Brain microvascular endothelial cell (primary cell): ENCODE measurements at regions not wholly inside any gene's neighbourhood (a gene's known extent, or its start where the extent isn't known, plus 50 kb on each side); places are given as distances from the start of the nearest gene placed in this dataset.

Experiments used
- DNase-seq: peaks from one replicate; pipeline ENCODE4 v3.0.0-alpha.2; 2020
- H3K27ac ChIP-seq: fragments of 250-450 bp; sonication (Bioruptor Pico); 2 replicates; pipeline ENCODE4 v1.5.1; 2020; ENCODE audit warnings: mild to moderate bottlenecking, moderate library complexity
- H3K27me3 ChIP-seq: fragments of 250-450 bp; sonication (Bioruptor Pico); replicated peaks from 2 replicates; pipeline ENCODE4 v1.5.1; 2020; ENCODE audit warnings: mild to moderate bottlenecking
- H3K36me3 ChIP-seq: fragments of 250-450 bp; sonication (Bioruptor Pico); replicated peaks from 2 replicates; pipeline ENCODE4 v1.5.1; 2020; ENCODE audit warnings: mild to moderate bottlenecking
- H3K4me3 ChIP-seq: 2 replicates; pipeline ENCODE4 v1.5.1; 2011; ENCODE audit warnings: low read depth, mild to moderate bottlenecking, control low read depth, low read length, moderate library complexity
- in situ Hi-C: cut with HindIII; loops from 2 replicates; pipeline ENCODE4 v1.10.0; 2017; ENCODE audit warnings: low sequenced_read_pairs, low pct_ligation_motif_present
- TF ChIP-seq, protein P1 (sequence below): IDR thresholded peaks from 2 replicates; pipeline ENCODE4 v1.5.1; 2011; ENCODE audit warnings: low read depth, mild to moderate bottlenecking, moderate library complexity, low read length, control low read depth, inconsistent platforms; ENCODE audit errors: missing control alignments

DNA sequence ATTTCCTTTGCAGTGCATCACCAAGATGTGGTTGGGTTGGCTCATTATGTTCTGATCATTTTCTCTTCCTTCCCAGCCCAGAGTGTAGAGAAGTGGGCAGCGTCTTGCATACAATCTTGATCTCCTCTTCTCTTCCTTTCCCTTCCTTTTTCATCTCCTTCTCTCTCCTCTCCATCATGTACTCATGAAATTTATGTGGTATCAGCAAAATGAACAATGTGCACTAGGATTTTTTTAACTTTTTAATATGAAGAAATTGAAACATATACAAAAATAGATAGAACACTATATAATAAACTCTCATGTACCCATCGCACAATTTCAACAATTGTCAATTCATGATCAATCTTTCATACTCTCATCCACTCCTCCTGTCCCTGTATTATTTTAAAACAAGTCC is 593.5 kb downstream of the BCOR start:
- H3K27ac ChIP-seq: no peak overlapping the region
- no peak overlapping the region for H3K4me3 ChIP-seq
- no peaks in the 10 kb centered on the region for H3K27me3 ChIP-seq
- no peaks in the 10 kb centered on the region for H3K36me3 ChIP-seq
- in situ Hi-C loops: no loop called here
- TF ChIP-seq, protein P1, sequence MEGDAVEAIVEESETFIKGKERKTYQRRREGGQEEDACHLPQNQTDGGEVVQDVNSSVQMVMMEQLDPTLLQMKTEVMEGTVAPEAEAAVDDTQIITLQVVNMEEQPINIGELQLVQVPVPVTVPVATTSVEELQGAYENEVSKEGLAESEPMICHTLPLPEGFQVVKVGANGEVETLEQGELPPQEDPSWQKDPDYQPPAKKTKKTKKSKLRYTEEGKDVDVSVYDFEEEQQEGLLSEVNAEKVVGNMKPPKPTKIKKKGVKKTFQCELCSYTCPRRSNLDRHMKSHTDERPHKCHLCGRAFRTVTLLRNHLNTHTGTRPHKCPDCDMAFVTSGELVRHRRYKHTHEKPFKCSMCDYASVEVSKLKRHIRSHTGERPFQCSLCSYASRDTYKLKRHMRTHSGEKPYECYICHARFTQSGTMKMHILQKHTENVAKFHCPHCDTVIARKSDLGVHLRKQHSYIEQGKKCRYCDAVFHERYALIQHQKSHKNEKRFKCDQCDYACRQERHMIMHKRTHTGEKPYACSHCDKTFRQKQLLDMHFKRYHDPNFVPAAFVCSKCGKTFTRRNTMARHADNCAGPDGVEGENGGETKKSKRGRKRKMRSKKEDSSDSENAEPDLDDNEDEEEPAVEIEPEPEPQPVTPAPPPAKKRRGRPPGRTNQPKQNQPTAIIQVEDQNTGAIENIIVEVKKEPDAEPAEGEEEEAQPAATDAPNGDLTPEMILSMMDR: no peak
- no peak for DNase-seq

DNA sequence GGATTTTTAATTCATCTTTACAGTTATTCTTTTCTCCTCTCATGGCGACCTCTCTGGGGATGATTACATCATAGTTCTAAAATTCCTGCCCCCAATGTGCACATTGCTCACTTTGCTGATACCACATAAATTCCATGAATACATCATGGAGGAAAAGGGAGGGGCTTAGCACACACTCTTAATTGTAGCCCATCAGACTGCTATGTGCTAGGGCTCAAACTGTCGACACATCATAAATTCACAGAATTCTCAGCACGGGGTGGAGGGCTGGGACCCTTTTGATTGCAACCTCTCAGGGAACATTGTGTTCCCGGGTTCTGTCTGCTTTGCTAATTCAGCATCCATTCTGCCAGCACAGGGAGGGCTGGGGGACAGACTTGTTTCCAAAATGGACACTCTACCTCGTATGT is 592.9 kb downstream of the BCOR start:
- Histone ChIP-seq H3K36me3 (no peaks in the 10 kb centered on the region), H3K27ac (no peak overlapping the region), H3K4me3 (no peak overlapping the region), H3K27me3 (no peaks in the 10 kb centered on the region)
- DNase-seq: no peak
- in situ Hi-C loops: no loop called here
- TF ChIP-seq, protein P1: no peak

DNA sequence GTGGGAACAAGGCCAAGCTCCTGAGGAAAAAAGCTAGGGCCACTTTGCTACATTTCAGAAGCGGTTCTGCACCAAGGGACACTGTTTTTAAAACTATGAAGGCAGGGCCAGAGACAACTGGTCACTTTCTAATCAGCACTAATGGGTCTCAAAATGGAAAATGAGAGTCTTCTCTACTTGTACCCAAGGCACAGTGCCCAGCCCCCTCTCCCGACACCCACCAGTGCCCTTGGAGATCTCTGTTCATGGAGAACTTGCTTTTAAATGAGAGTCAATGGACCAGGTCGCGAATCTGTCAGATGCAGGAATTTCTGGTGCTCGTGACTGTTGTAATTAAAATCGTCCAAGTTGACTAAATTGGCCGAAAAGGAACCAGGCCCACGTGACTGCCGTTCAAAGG is 591.6 kb downstream of the BCOR start:
- Histone ChIP-seq H3K36me3 (no peaks in the 10 kb centered on the region), H3K27me3 (no peaks in the 10 kb centered on the region), H3K27ac (no peak overlapping the region), H3K4me3 (no peak overlapping the region)
- in situ Hi-C loops: no loop called here
- TF ChIP-seq, protein P1: no peak
- no peak for DNase-seq

DNA sequence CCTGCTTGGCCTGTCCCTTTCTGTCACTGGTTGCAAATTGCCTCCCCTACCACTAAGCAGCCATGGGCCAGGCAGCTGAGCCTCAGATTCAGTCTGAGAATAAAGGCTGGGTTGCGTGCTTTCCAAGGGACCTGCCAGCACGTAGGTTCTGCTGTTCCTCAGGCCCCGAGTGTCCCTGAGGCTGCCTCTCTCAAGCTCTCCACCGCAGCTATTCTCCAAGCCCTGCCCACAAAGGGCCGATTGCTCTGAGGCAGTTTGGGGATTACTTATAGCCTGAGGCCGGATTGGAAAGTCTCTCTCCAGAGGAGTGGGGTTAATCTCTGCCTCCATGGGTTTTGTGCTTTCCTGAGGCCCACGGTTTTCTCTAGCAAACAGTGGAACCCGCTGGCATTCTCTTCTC is 590.7 kb downstream of the BCOR start:
- no peak overlapping the region for H3K27ac ChIP-seq
- H3K4me3 ChIP-seq: no peak overlapping the region
- no peaks in the 10 kb centered on the region for H3K27me3 ChIP-seq
- H3K36me3 ChIP-seq: no peaks in the 10 kb centered on the region
- no peak for DNase-seq
- in situ Hi-C loops: no loop called here
- TF ChIP-seq, protein P1: no peak

DNA sequence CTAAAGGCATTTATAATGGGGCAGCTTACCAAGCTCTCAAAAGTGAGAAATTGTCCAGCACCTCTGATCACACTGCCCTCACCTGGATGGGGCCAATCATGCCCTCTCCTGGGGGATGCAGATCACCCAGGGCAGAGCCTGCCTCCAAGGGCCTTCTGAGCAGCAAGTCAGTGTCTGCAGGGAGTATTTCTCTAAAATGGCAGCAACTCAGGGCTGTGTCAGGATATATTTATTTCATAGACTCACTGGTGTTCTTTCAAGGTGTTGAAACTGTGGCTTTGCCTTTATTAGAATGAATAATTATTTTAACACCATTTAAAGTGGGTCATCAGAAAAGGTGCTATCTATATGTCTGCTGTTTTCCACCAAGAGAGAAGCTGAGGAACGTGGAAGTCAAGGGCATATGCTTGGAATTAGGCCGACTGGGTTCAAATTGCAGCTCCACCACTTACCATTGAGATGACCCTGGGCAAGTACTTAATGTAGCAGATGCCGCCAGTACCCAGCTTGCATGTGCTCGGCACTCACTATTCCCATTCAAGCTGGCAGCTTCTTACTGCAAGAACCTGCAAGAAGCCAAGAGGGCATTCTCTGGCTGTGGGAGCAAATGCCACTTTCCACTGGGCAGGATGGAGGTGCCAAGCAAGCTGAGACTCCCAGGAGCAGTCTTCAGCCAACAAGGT is 590.0 kb downstream of the BCOR start:
- no peak overlapping the region for H3K4me3 ChIP-seq
- DNase-seq: no peak
- H3K36me3 ChIP-seq: no peaks in the 10 kb centered on the region
- in situ Hi-C loops: no loop called here
- TF ChIP-seq, protein P1: no peak
- no peaks in the 10 kb centered on the region for H3K27me3 ChIP-seq
- H3K27ac ChIP-seq: no peak overlapping the region

DNA sequence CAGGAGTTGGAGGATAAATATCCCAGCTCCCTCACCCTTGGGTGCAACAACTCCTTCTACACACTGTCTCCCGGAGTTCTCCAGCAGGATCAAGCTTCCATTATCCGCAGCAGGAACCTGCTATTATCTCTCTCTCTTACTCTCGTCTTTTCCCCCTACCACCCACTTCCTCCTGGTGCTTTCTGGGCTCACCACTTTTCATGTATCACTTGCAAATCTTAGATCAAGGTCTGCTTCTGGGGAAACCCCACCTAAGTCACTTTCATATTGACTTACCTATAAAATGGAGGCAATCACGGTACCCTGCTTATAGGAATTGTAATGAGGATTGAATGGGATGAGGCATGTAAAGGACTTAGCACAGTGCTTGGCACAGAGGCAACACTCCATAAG is 589.5 kb downstream of the BCOR start:
- DNase-seq: no peak
- no peaks in the 10 kb centered on the region for H3K36me3 ChIP-seq
- no peaks in the 10 kb centered on the region for H3K27me3 ChIP-seq
- in situ Hi-C loops: no loop called here
- TF ChIP-seq, protein P1: no peak
- H3K4me3 ChIP-seq: no peak overlapping the region
- H3K27ac ChIP-seq: no peak overlapping the region
